ENCODE measurements at regions not wholly inside any gene's neighbourhood (a gene's known extent, or its start where the extent isn't known, plus 50 kb on each side); places are given as distances from the start of the nearest gene placed in this dataset.

GRCh38 chr5:17149786-17150185 lies 67.6 kb upstream of the BASP1 start:
- Histone ChIP-seq H3K4me3 (replicated peaks; ENCODE audit: low read depth, low read length) (no peak overlapping the region), H3K36me3 (ENCODE audit: control insufficient read depth, insufficient read depth, low read length) (no peaks in the 10 kb centered on the region), H3K27me3 (replicated peaks; ENCODE audit: control insufficient read depth, insufficient read depth, low read length) (no peaks in the 10 kb centered on the region)
- TF ChIP-seq, protein P1, sequence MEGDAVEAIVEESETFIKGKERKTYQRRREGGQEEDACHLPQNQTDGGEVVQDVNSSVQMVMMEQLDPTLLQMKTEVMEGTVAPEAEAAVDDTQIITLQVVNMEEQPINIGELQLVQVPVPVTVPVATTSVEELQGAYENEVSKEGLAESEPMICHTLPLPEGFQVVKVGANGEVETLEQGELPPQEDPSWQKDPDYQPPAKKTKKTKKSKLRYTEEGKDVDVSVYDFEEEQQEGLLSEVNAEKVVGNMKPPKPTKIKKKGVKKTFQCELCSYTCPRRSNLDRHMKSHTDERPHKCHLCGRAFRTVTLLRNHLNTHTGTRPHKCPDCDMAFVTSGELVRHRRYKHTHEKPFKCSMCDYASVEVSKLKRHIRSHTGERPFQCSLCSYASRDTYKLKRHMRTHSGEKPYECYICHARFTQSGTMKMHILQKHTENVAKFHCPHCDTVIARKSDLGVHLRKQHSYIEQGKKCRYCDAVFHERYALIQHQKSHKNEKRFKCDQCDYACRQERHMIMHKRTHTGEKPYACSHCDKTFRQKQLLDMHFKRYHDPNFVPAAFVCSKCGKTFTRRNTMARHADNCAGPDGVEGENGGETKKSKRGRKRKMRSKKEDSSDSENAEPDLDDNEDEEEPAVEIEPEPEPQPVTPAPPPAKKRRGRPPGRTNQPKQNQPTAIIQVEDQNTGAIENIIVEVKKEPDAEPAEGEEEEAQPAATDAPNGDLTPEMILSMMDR (IDR thresholded peaks at IDR 0.05; ENCODE audit: insufficient read depth, low read length, poor library complexity, severe bottlenecking) = no peak
- no peak for DNase-seq (ENCODE audit: extremely low read depth, insufficient read length)

- no peak for DNase-seq (ENCODE audit: extremely low read depth, insufficient read length)
- H3K27me3 ChIP-seq (replicated peaks; ENCODE audit: control insufficient read depth, insufficient read depth, low read length) = no peaks in the 10 kb centered on the region
- TF ChIP-seq, protein P1 (IDR thresholded peaks at IDR 0.05; ENCODE audit: insufficient read depth, low read length, poor library complexity, severe bottlenecking) = no peak
- no peak overlapping the region for H3K4me3 ChIP-seq (replicated peaks; ENCODE audit: low read depth, low read length)
- H3K36me3 ChIP-seq (ENCODE audit: control insufficient read depth, insufficient read depth, low read length) = no peaks in the 10 kb centered on the region
These were observed 66.9 kb upstream of the BASP1 start for GRCh38 chr5:17150531-17150930.

DNA sequence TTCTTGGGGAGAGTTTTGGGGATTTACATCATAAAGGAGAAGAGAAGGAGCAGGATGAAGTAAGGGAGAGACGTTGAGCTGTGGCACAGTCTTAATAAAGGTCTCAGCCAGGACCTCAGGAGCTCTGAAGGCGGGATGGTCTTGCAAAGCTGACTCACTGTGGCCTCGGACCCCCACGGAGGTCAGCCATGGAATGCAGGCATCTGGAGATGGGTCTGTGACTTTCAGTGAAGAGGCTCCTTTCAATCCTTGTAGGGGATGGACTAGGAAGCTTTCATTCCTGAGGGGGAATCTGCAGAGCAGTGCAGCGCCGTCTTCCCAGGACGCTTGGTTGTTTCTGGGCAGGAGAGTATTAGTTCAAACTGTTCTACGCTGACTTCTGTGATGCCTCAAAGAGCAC lies 65.7 kb upstream of the BASP1 start:
- no peaks in the 10 kb centered on the region for H3K27me3 ChIP-seq (replicated peaks; ENCODE audit: control insufficient read depth, insufficient read depth, low read length)
- TF ChIP-seq, protein P1 (IDR thresholded peaks at IDR 0.05; ENCODE audit: insufficient read depth, low read length, poor library complexity, severe bottlenecking) = no peak

DNA sequence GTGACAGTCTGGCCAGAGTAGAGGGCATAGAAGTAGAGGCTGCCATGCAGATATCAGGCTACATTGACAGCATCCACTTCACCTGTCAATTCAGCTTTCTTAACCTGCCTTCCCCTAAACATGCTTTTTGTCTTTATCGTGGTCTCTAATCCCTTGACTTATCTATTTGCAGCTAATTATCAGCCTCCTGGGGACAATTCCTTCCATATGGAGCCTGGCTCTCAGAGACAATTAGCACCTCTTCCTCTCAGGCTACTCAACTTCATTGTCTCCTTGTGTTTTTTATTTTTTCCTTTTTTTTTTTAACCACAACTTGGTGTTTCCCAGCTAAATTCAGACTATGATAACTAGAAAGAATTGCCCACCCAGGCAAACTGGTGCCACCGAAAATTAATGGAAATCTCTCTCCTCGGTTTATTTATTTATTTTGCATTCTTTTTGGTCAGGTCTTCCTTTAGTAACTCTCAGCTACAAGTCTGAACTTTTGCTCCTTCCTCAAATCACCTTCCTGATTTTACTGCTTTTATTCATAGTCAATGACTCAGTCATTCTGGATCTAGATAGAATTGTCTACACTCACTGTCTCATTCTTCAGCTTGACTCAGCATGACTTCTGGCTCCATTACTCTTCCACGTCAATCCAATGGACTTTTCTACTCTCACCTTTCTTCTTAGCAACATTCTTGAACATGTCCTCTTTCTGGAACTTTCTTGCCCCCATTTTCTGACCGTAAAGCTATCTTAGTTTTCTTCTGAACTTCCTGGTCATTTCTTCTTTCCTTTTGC lies 63.0 kb upstream of the BASP1 start:
- TF ChIP-seq, protein P1 (IDR thresholded peaks at IDR 0.05; ENCODE audit: insufficient read depth, low read length, poor library complexity, severe bottlenecking) = no peak
- no peak for DNase-seq (ENCODE audit: extremely low read depth, insufficient read length)
- no peak overlapping the region for H3K4me3 ChIP-seq (replicated peaks; ENCODE audit: low read depth, low read length)
- no peaks in the 10 kb centered on the region for H3K27me3 ChIP-seq (replicated peaks; ENCODE audit: control insufficient read depth, insufficient read depth, low read length)
- H3K36me3 ChIP-seq (ENCODE audit: control insufficient read depth, insufficient read depth, low read length) = no peaks in the 10 kb centered on the region

More for the DNA sequence above, 65.7 kb upstream of the BASP1 start:
- DNase-seq (ENCODE audit: extremely low read depth, insufficient read length) = no peak
- no peak overlapping the region for H3K4me3 ChIP-seq (replicated peaks; ENCODE audit: low read depth, low read length)
- no peaks in the 10 kb centered on the region for H3K36me3 ChIP-seq (ENCODE audit: control insufficient read depth, insufficient read depth, low read length)

DNA sequence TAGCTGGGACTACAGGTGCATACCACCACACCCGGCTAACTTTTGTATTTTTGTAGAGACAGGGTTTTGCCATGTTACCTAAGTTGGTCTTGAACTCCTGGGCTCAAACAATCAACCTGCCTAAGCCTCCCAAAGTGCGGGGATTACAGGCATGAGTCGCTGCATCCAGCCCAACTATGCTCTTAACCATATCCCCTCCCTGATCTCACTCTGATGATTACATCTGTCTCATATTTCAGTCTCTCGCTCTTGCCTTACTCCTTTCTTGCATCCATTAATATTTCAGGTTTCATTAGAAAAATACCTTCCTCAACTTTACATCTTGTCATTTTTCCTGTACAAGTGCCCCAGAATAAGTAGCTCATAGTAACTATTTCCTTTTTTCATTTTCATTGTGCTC lies 61.0 kb upstream of the BASP1 start:
- no peak for DNase-seq (ENCODE audit: extremely low read depth, insufficient read length)
- no peaks in the 10 kb centered on the region for H3K27me3 ChIP-seq (replicated peaks; ENCODE audit: control insufficient read depth, insufficient read depth, low read length)
- H3K36me3 ChIP-seq (ENCODE audit: control insufficient read depth, insufficient read depth, low read length) = no peaks in the 10 kb centered on the region
- H3K4me3 ChIP-seq (replicated peaks; ENCODE audit: low read depth, low read length) = no peak overlapping the region
- TF ChIP-seq, protein P1 (IDR thresholded peaks at IDR 0.05; ENCODE audit: insufficient read depth, low read length, poor library complexity, severe bottlenecking) = no peak
